ENCODE measurements at regions not wholly inside any gene's neighbourhood (a gene's known extent, or its start where the extent isn't known, plus 50 kb on each side); places are given as distances from the start of the nearest gene placed in this dataset.

- TF ChIP-seq EZH2 (IDR thresholded peaks at IDR 0.05; ENCODE audit: borderline replicate concordance, insufficient read depth, low read depth, low read length, poor library complexity, severe bottlenecking) (no peak), CTCF (IDR thresholded peaks at IDR 0.05) (no peak)
Measured at GRCh38 chr2:19529677-19530076, 171.3 kb upstream of the OSR1 start.

Measured in B cell (primary cell).